C4-2B (cell line): ENCODE measurements at regions not wholly inside any gene's neighbourhood (a gene's known extent, or its start where the extent isn't known, plus 50 kb on each side); places are given as distances from the start of the nearest gene placed in this dataset.

Experiments used
- CTCF ChIP-seq: fragments of 450-650 bp; conservative IDR thresholded peaks from 2 replicates; pipeline ENCODE4 v1.5.1; 2017; ENCODE audit warnings: mild to moderate bottlenecking
- ZFX ChIP-seq: fragments of 450-650 bp; IDR thresholded peaks from 2 replicates; pipeline ENCODE4 v1.6.1; 2017

- TF ChIP-seq CTCF (no peak), ZFX (no peak)
Measured at GRCh38 chr4:53793096-53793495, 201.8 kb upstream of the LNX1 start.
